Fibroblast of lung (primary cell): ENCODE measurements at regions not wholly inside any gene's neighbourhood (a gene's known extent, or its start where the extent isn't known, plus 50 kb on each side); places are given as distances from the start of the nearest gene placed in this dataset.

Experiments
- DNase-seq, 2 donors: peaks; one replicate each; pipeline versions ENCODE4 v3.0.0 to v3.0.0-alpha.2; 2010; ENCODE audit warnings: low read depth in 2 of 2
- H2AFZ ChIP-seq: 2 replicates; pipeline ENCODE4 v1.5.1; 2012; ENCODE audit warnings: low read length, control low read depth, inconsistent platforms
- H3K27ac ChIP-seq: 2 replicates; pipeline ENCODE4 v1.5.1; 2011; ENCODE audit warnings: low read length, control low read depth; ENCODE audit not compliant: insufficient read depth
- H3K27me3 ChIP-seq: 2 replicates; pipeline ENCODE4 v1.5.1; 2011; ENCODE audit warnings: mild to moderate bottlenecking, low read length; ENCODE audit not compliant: control insufficient read depth, insufficient read depth
- H3K36me3 ChIP-seq: 2 replicates; pipeline ENCODE4 v1.5.1; 2011; ENCODE audit warnings: low read length; ENCODE audit not compliant: control insufficient read depth, insufficient read depth
- H3K4me1 ChIP-seq: 2 replicates; pipeline ENCODE4 v1.5.1; 2011; ENCODE audit warnings: low read length; ENCODE audit not compliant: control insufficient read depth, insufficient read depth; ENCODE audit errors: extremely low read depth
- H3K4me2 ChIP-seq: 2 replicates; pipeline ENCODE4 v1.5.1; 2011; ENCODE audit warnings: low read length, control low read depth; ENCODE audit not compliant: insufficient read depth; ENCODE audit errors: extremely low read depth
- H3K4me3 ChIP-seq, 4 experiments: fragments of 200-600 bp in 1 of 4; sonication (generic) in 1 of 4; replicated peaks in 1 of 4; 2 replicates each; pipeline ENCODE4 v1.5.1; 2011 to 2016; ENCODE audit warnings: low read length in 4 of 4, low read depth in 3 of 4, mild to moderate bottlenecking in 3 of 4, control low read depth in 2 of 4, inconsistent platforms in 1 of 4, mixed read lengths in 1 of 4; ENCODE audit not compliant: insufficient read depth in 1 of 4; ENCODE audit errors: control extremely low read depth in 1 of 4
- H3K79me2 ChIP-seq: 2 replicates; pipeline ENCODE4 v1.5.1; 2012; ENCODE audit warnings: mild to moderate bottlenecking, low read length, inconsistent platforms; ENCODE audit not compliant: control insufficient read depth, insufficient read depth
- H3K9ac ChIP-seq: 2 replicates; pipeline ENCODE4 v1.5.1; 2011; ENCODE audit warnings: mild to moderate bottlenecking, low read length, control low read depth; ENCODE audit not compliant: insufficient read depth
- H3K9me3 ChIP-seq: 2 replicates; pipeline ENCODE4 v1.5.1; 2012; ENCODE audit warnings: low read depth, low read length; ENCODE audit not compliant: control insufficient read depth, insufficient read depth
- H4K20me1 ChIP-seq: 2 replicates; pipeline ENCODE4 v1.5.1; 2011; ENCODE audit warnings: low read length; ENCODE audit not compliant: control insufficient read depth, insufficient read depth; ENCODE audit errors: extremely low read depth
- EZH2 ChIP-seq: IDR thresholded peaks from 2 replicates; pipeline ENCODE4 v1.5.1; 2012; ENCODE audit warnings: low read length, control low read depth, mild to moderate bottlenecking; ENCODE audit errors: missing control alignments
- TF ChIP-seq, protein P1 (sequence below), 2 donors: IDR thresholded peaks in 1 of 2; conservative IDR thresholded peaks in 1 of 2; 1 replicate in 1 of 2; 2 replicates in 1 of 2; pipeline ENCODE4 v1.5.1; 2011 to 2012; ENCODE audit warnings: low read length in 2 of 2, control low read depth in 1 of 2, inconsistent platforms in 1 of 2, low read depth in 1 of 2, mild to moderate bottlenecking in 1 of 2

DNA sequence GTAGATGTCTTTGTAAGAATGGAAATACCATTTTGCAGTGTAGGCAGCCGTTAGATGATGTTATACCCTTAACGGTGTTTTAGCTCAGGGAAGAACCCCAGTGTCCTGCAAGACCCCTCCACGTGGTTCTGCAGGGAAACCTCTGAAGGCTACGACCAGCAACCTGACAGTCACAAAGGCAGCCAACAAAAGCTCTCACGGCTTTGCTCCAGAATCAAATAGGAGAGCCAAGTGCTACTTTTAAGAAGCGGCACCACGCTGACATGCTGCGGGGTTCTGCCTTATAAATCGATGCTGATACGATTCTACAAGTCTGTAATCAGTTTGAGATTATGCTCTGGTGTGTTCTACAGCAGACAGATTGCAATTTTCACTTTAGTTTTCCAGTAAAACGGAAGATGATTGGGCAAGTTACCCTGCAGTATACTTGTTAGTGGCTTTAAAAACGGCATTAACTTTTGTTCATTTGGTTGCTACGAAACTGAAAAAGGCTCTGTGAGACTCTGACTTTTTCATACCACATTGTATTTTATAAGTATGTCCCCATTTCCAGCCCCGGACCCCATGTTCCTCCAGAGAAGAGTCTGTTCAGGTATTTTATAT, 312.9 kb downstream of the SAMD5 start:
- H3K27me3 ChIP-seq: no peaks in the 10 kb centered on the region
- H3K36me3 ChIP-seq: no peaks in the 10 kb centered on the region
- no peaks in the 10 kb centered on the region for H3K79me2 ChIP-seq
- H3K9me3 ChIP-seq: no peaks in the 10 kb centered on the region
- H4K20me1 ChIP-seq: no peaks in the 10 kb centered on the region
- H3K4me3 ChIP-seq: peak overlapping the region in 1 of 4 experiments; percentile 3
- no peak for TF ChIP-seq EZH2
- TF ChIP-seq, protein P1, sequence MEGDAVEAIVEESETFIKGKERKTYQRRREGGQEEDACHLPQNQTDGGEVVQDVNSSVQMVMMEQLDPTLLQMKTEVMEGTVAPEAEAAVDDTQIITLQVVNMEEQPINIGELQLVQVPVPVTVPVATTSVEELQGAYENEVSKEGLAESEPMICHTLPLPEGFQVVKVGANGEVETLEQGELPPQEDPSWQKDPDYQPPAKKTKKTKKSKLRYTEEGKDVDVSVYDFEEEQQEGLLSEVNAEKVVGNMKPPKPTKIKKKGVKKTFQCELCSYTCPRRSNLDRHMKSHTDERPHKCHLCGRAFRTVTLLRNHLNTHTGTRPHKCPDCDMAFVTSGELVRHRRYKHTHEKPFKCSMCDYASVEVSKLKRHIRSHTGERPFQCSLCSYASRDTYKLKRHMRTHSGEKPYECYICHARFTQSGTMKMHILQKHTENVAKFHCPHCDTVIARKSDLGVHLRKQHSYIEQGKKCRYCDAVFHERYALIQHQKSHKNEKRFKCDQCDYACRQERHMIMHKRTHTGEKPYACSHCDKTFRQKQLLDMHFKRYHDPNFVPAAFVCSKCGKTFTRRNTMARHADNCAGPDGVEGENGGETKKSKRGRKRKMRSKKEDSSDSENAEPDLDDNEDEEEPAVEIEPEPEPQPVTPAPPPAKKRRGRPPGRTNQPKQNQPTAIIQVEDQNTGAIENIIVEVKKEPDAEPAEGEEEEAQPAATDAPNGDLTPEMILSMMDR (conservative IDR thresholded peaks at IDR 0.05 in 1 of 2, IDR thresholded peaks at IDR 0.05 in 1 of 2; ENCODE audit: low read depth in 1 of 2, low read length in 2 of 2): no peak
- H3K9ac ChIP-seq: no peak overlapping the region
- no peak overlapping the region for H2AFZ ChIP-seq
- peak in 1 of 2 donors; percentile 6 for DNase-seq
- no peaks in the 10 kb centered on the region for H3K4me1 ChIP-seq
- H3K27ac ChIP-seq: no peak overlapping the region
- H3K4me2 ChIP-seq: peak overlapping the region; percentile 25

DNA sequence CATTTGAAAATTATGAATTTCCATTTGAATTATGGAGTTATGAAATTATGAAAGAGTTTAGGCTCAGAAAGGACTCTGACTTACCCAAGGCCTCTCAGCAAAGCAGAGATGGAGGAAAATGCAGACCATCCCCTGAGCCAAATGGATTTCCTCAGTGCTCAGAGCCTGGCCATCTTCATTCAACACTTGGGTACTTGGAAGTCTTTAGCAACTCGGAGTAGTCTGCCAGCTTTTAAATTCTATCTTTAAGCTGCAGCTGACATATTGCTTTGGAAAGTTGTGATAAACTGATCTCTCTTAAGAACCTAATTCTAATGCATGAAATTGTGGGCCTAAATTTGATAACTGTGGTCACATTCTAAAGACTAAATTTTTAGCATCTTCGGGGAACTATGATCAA, 315.4 kb downstream of the SAMD5 start:
- no peak for TF ChIP-seq EZH2
- TF ChIP-seq, protein P1 (conservative IDR thresholded peaks at IDR 0.05 in 1 of 2, IDR thresholded peaks at IDR 0.05 in 1 of 2; ENCODE audit: low read depth in 1 of 2, low read length in 2 of 2): no peak
- H4K20me1 ChIP-seq: no peaks in the 10 kb centered on the region
- H3K4me3 ChIP-seq: no peak overlapping the region
- no peak overlapping the region for H3K27ac ChIP-seq
- no peaks in the 10 kb centered on the region for H3K79me2 ChIP-seq
- H3K4me2 ChIP-seq: no peak overlapping the region
- DNase-seq: no peak
- H3K36me3 ChIP-seq: no peaks in the 10 kb centered on the region
- no peaks in the 10 kb centered on the region for H3K4me1 ChIP-seq
- no peaks in the 10 kb centered on the region for H3K27me3 ChIP-seq
- no peaks in the 10 kb centered on the region for H3K9me3 ChIP-seq
- H2AFZ ChIP-seq: no peak overlapping the region
- no peak overlapping the region for H3K9ac ChIP-seq

DNA sequence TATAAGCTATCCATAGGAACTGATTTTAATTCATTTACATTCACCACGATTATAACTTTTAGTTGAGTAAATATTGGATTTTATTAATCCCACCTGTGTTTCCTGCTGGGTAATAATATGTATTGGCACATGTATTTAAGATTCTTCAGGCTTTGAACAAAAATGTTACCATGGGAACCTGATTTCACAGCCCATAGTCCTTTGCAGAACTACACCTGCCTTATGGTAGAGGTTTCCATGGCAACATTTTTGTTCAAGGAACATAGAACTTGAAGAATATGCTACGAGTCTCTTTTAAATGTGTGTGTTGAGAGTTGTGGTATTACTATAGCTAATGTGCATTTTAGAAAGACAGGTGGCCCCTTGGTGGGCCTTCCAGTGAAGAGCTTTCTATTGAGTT, 317.4 kb downstream of the SAMD5 start:
- no peak overlapping the region for H3K9ac ChIP-seq
- H3K27me3 ChIP-seq: no peaks in the 10 kb centered on the region
- no peaks in the 10 kb centered on the region for H3K36me3 ChIP-seq
- no peaks in the 10 kb centered on the region for H3K9me3 ChIP-seq
- H3K79me2 ChIP-seq: no peaks in the 10 kb centered on the region
- H3K27ac ChIP-seq: no peak overlapping the region
- H2AFZ ChIP-seq: no peak overlapping the region
- no peaks in the 10 kb centered on the region for H4K20me1 ChIP-seq
- no peak for DNase-seq
- H3K4me1 ChIP-seq: no peaks in the 10 kb centered on the region
- H3K4me2 ChIP-seq: no peak overlapping the region
- no peak overlapping the region for H3K4me3 ChIP-seq
- no peak for TF ChIP-seq EZH2
- TF ChIP-seq, protein P1 (conservative IDR thresholded peaks at IDR 0.05 in 1 of 2, IDR thresholded peaks at IDR 0.05 in 1 of 2; ENCODE audit: low read depth in 1 of 2, low read length in 2 of 2): no peak
